Chondrocyte (in vitro differentiated cells): ENCODE measurements at regions not wholly inside any gene's neighbourhood (a gene's known extent, or its start where the extent isn't known, plus 50 kb on each side); places are given as distances from the start of the nearest gene placed in this dataset.
A peak's percentile ranks its signal among the peaks of the same experiment; 100 is the strongest.

Experiments used
- DNase-seq: peaks from one replicate; pipeline ENCODE4 v3.0.0; 2021; ENCODE audit warnings: mixed read lengths, low spot score
- H3K27ac Mint-ChIP-seq: one replicate; pipeline ENCODE4 v1.8.0; 2021; ENCODE audit warnings: mild to moderate bottlenecking, moderate library complexity, mixed read lengths; ENCODE audit not compliant: unreplicated experiment
- H3K27me3 Mint-ChIP-seq: 2 replicates; pipeline ENCODE4 v1.8.0; 2021; ENCODE audit warnings: low read depth, mixed read lengths
- H3K36me3 Mint-ChIP-seq: 2 replicates; pipeline ENCODE4 v1.8.0; 2021; ENCODE audit warnings: low read depth, mixed read lengths
- H3K4me1 Mint-ChIP-seq: 2 replicates; pipeline ENCODE4 v1.8.0; 2021; ENCODE audit warnings: low read depth, mild to moderate bottlenecking, mixed read lengths
- H3K4me3 Mint-ChIP-seq: one replicate; pipeline ENCODE4 v1.8.0; 2021; ENCODE audit warnings: mild to moderate bottlenecking, moderate library complexity, mixed read lengths; ENCODE audit not compliant: unreplicated experiment
- H3K9me3 Mint-ChIP-seq: 2 replicates; pipeline ENCODE4 v1.8.0; 2021; ENCODE audit warnings: low read depth, mixed read lengths
- TF ChIP-seq, protein P1 (sequence below): fragments of 200-600 bp; sonication (generic); IDR thresholded peaks from 2 replicates; pipeline ENCODE4 v1.5.0; 2021; ENCODE audit warnings: antibody characterized with exemption, mild to moderate bottlenecking, moderate library complexity

- H3K27ac Mint-ChIP-seq, result no peak overlapping the region
- no peak for DNase-seq
- peaks cover 50% of the 10 kb centered on the region for H3K4me1 Mint-ChIP-seq
- no peaks in the 10 kb centered on the region for H3K9me3 Mint-ChIP-seq
- H3K27me3 Mint-ChIP-seq, result no peaks in the 10 kb centered on the region
- TF ChIP-seq, protein P1, sequence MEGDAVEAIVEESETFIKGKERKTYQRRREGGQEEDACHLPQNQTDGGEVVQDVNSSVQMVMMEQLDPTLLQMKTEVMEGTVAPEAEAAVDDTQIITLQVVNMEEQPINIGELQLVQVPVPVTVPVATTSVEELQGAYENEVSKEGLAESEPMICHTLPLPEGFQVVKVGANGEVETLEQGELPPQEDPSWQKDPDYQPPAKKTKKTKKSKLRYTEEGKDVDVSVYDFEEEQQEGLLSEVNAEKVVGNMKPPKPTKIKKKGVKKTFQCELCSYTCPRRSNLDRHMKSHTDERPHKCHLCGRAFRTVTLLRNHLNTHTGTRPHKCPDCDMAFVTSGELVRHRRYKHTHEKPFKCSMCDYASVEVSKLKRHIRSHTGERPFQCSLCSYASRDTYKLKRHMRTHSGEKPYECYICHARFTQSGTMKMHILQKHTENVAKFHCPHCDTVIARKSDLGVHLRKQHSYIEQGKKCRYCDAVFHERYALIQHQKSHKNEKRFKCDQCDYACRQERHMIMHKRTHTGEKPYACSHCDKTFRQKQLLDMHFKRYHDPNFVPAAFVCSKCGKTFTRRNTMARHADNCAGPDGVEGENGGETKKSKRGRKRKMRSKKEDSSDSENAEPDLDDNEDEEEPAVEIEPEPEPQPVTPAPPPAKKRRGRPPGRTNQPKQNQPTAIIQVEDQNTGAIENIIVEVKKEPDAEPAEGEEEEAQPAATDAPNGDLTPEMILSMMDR, result no peak
- H3K4me3 Mint-ChIP-seq, result no peak overlapping the region
- no peaks in the 10 kb centered on the region for H3K36me3 Mint-ChIP-seq
Measured at GRCh38 chr1:94332952-94333351, 85.2 kb upstream of the ABCD3 start.

DNA sequence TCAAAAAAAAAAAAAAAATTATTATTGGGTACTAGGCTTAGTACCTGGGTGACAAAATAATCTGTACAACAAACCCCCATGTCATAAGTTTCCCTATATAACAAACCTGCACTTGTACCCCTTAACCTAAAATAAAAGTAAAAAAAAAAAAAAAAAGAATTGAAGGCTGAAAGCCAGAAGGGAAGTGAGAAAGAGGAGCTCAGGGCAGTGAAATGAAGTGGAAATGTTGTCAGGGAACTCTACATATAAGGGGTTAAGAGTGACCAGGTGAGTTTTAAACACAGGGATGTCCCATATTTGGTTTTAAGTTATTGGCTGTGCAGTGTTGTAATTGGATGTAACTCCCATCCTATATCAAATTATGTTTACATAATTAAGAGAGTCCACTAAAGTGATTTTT is 85.7 kb upstream of the ABCD3 start:
- peaks cover 54% of the 10 kb centered on the region for H3K4me1 Mint-ChIP-seq
- no peaks in the 10 kb centered on the region for H3K9me3 Mint-ChIP-seq
- no peaks in the 10 kb centered on the region for H3K27me3 Mint-ChIP-seq
- H3K27ac Mint-ChIP-seq, result no peak overlapping the region
- TF ChIP-seq, protein P1, result no peak
- no peaks in the 10 kb centered on the region for H3K36me3 Mint-ChIP-seq
- no peak for DNase-seq
- H3K4me3 Mint-ChIP-seq, result no peak overlapping the region

- TF ChIP-seq, protein P1, result peak; percentile 78
- Mint-ChIP-seq H3K9me3 (no peaks in the 10 kb centered on the region), H3K36me3 (no peaks in the 10 kb centered on the region), H3K4me1 (peaks cover 66% of the 10 kb centered on the region), H3K27ac (no peak overlapping the region), H3K4me3 (no peak overlapping the region), H3K27me3 (no peaks in the 10 kb centered on the region)
- no peak for DNase-seq
Measured at GRCh38 chr1:94329986-94330385, 88.2 kb upstream of the ABCD3 start.

- no peaks in the 10 kb centered on the region for H3K36me3 Mint-ChIP-seq
- no peak overlapping the region for H3K4me3 Mint-ChIP-seq
- no peak for DNase-seq
- H3K9me3 Mint-ChIP-seq, result no peaks in the 10 kb centered on the region
- H3K27ac Mint-ChIP-seq, result no peak overlapping the region
- no peaks in the 10 kb centered on the region for H3K27me3 Mint-ChIP-seq
- H3K4me1 Mint-ChIP-seq, result peaks cover 66% of the 10 kb centered on the region
- TF ChIP-seq, protein P1, result no peak
Measured at GRCh38 chr1:94329276-94329675, 88.9 kb upstream of the ABCD3 start.

DNA sequence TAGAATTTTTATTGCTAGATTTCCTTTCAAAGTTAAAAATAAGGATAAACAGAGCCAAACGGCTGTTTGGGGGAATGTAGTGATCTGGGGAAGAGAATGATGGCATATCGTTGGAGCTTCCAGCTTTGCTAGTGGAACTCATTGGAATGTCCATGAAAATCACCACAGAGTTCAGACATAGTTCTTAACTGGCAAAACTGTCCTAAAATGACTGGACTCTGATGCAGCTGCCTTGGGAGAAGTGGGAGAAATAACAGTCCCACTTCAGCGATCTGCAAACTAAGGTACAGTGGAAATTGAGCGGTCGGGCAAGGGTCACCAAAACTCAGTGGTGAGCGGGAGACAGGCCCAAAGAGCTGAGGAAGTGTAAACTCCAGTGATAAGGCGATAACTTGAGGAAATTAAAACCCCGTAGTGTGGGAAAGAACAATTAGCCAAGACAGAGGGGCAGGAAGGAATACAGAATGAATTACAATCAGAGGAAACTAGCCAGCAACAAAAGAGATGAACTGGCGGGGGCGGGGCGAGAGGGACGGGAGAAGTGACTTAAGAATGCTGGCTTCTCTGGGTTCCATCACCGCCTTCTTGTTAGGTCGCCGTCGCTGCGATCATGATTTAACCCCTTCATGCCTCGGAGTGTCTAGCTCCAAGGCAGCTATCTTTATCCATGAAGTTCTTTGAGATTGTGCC is 89.8 kb upstream of the ARHGAP29 start:
- Mint-ChIP-seq H3K27me3 (no peaks in the 10 kb centered on the region), H3K36me3 (no peaks in the 10 kb centered on the region), H3K4me1 (peaks cover 70% of the 10 kb centered on the region), H3K9me3 (no peaks in the 10 kb centered on the region), H3K27ac (peak overlapping the region; percentile 91), H3K4me3 (no peak overlapping the region)
- no peak for DNase-seq
- TF ChIP-seq, protein P1, result no peak
